NCI-H2081 treated with DMSO at 0.1 percent for 48 hours (cell line): ENCODE measurements at regions not wholly inside any gene's neighbourhood (a gene's known extent, or its start where the extent isn't known, plus 50 kb on each side); places are given as distances from the start of the nearest gene placed in this dataset.

Experiments used
- DNase-seq: peaks from one replicate; lab custom pipeline; 2025; lab: John Stamatoyannopoulos, UW

GRCh38 chr5:74288448-74289108 lies 351.9 kb downstream of the ENC1 start:
- DNase-seq: no peak

- no peak for DNase-seq
Observed at GRCh38 chr5:74288038-74288437, 352.5 kb downstream of the ENC1 start.

- DNase-seq: no peak
Observed at GRCh38 chr5:74286734-74287695, 353.5 kb downstream of the ENC1 start.

- no peak for DNase-seq
Observed at GRCh38 chr5:74285675-74286280, 354.8 kb downstream of the ENC1 start.

GRCh38 chr5:74282490-74282889 lies 358.0 kb downstream of the ENC1 start:
- no peak for DNase-seq

GRCh38 chr5:74281166-74281565 lies 359.4 kb downstream of the ENC1 start:
- no peak for DNase-seq

- no peak for DNase-seq
Observed at GRCh38 chr5:74280306-74280705, 360.2 kb downstream of the ENC1 start.

GRCh38 chr5:74279244-74279643 lies 361.3 kb downstream of the ENC1 start:
- no peak for DNase-seq

GRCh38 chr5:74277418-74277817 lies 363.1 kb downstream of the ENC1 start:
- DNase-seq: no peak

GRCh38 chr5:74275171-74275992 lies 365.1 kb downstream of the ENC1 start:
- no peak for DNase-seq

GRCh38 chr5:74274326-74274725 lies 366.2 kb downstream of the ENC1 start:
- no peak for DNase-seq

GRCh38 chr5:74272831-74273451 lies 367.6 kb downstream of the ENC1 start:
- DNase-seq: no peak

- no peak for DNase-seq
Observed at GRCh38 chr5:74272024-74272775, 368.3 kb downstream of the ENC1 start.

- DNase-seq: no peak
Observed at GRCh38 chr5:74268297-74268696, 372.2 kb downstream of the ENC1 start.

- DNase-seq: no peak
Observed at GRCh38 chr5:74266836-74267235, 373.7 kb downstream of the ENC1 start.

- no peak for DNase-seq
Observed at GRCh38 chr5:74266132-74266531, 374.4 kb downstream of the ENC1 start.

- DNase-seq: no peak
Observed at GRCh38 chr5:74262544-74263207, 377.9 kb downstream of the ENC1 start.

GRCh38 chr5:74261866-74262265 lies 378.7 kb downstream of the ENC1 start:
- DNase-seq: no peak

GRCh38 chr5:74261421-74261820 lies 379.1 kb downstream of the ENC1 start:
- DNase-seq: no peak

- no peak for DNase-seq
Observed at GRCh38 chr5:74259572-74259971, 381.0 kb downstream of the ENC1 start.
